ENCODE measurements at regions not wholly inside any gene's neighbourhood (a gene's known extent, or its start where the extent isn't known, plus 50 kb on each side); places are given as distances from the start of the nearest gene placed in this dataset.

- 0 out of 2 replicates have a peak, but pooled peaks cover 5% of the 10 kb centered on the region for H3K9me3 ChIP-seq
- H3K9ac ChIP-seq: no peak overlapping the region
- ChIA-PET POLR2A (no interaction called here), CTCF (no interaction called here)
- H3K4me3 ChIP-seq (ENCODE audit: low read depth in 2 of 2, low read length in 1 of 2): no peak overlapping the region
- 18% methylated on average over 1 of the region's 1 CpG for WGBS (ENCODE audit: low lambda C conversion rate)
- no peaks in the 10 kb centered on the region for H3K79me2 ChIP-seq (ENCODE audit: insufficient read depth)
- H3K4me1 ChIP-seq (ENCODE audit: control insufficient read depth in 1 of 2, insufficient read depth in 2 of 2, low read depth in 1 of 2, low read length in 1 of 2): no peaks in the 10 kb centered on the region
- no peak for TF ChIP-seq ELF1 (IDR thresholded peaks at IDR 0.05)
- TF ChIP-seq GABPA (IDR thresholded peaks at IDR 0.05; ENCODE audit: low read depth): no peak
- no peak for TF ChIP-seq TEAD4 (IDR thresholded peaks at IDR 0.05; ENCODE audit: borderline replicate concordance, insufficient read depth)
- TF ChIP-seq SMC3 (IDR thresholded peaks at IDR 0.05; ENCODE audit: low read depth, low read length): no peak
- no peak for TF ChIP-seq TCF12 (IDR thresholded peaks at IDR 0.05)
- TF ChIP-seq POLR2AphosphoS5 (IDR thresholded peaks at IDR 0.05; ENCODE audit: low read depth, low read length): no peak
- TF ChIP-seq USF1 (IDR thresholded peaks at IDR 0.05; ENCODE audit: borderline replicate concordance, low read depth): no peak
- no peak for TF ChIP-seq FOXJ3 (CRISPR knock-in tag; IDR thresholded peaks at IDR 0.05)
- no peak for TF ChIP-seq TAF1 (IDR thresholded peaks at IDR 0.05; ENCODE audit: borderline replicate concordance, low read depth, low read length)
- no peak for TF ChIP-seq SIN3A (IDR thresholded peaks at IDR 0.05; ENCODE audit: borderline replicate concordance, low read depth, low read length)
- no peak for TF ChIP-seq ZBTB33 (IDR thresholded peaks at IDR 0.05; ENCODE audit: borderline replicate concordance, low read depth)
- TF ChIP-seq YY1 (IDR thresholded peaks at IDR 0.05; ENCODE audit: low read depth): no peak
- no peak for TF ChIP-seq RFX5 (IDR thresholded peaks at IDR 0.05; ENCODE audit: low read length)
- no peak for TF ChIP-seq RCOR1 (IDR thresholded peaks at IDR 0.05; ENCODE audit: low read length)
- no peak overlapping the region for H3K4me2 ChIP-seq
- no peak overlapping the region for H2AFZ ChIP-seq (ENCODE audit: low read depth)
- H3K27me3 ChIP-seq (ENCODE audit: insufficient read depth): no peaks in the 10 kb centered on the region
- DNase-seq: no peak
- no peaks in the 10 kb centered on the region for H3F3A ChIP-seq (replicated peaks; ENCODE audit: insufficient read depth)
- no peaks in the 10 kb centered on the region for H4K20me1 ChIP-seq (ENCODE audit: insufficient read depth)
- H3K36me3 ChIP-seq (replicated peaks in 1 of 2; ENCODE audit: control insufficient read depth in 1 of 2, insufficient read depth in 2 of 2, low read length in 1 of 2): no peaks in the 10 kb centered on the region
- H3K27ac ChIP-seq (ENCODE audit: low read depth in 2 of 2, low read length in 1 of 2): no peak overlapping the region
- H3K9me2 ChIP-seq: no peaks in the 10 kb centered on the region
Observed at GRCh38 chr20:6974838-6975237, 207.4 kb downstream of the BMP2 start.

- CTCF ChIA-PET: no interaction called here
- Histone ChIP-seq H3K9ac (no peak overlapping the region), H2AFZ (ENCODE audit: low read depth) (no peak overlapping the region), H3K4me2 (no peak overlapping the region), H3K36me3 (replicated peaks in 1 of 2; ENCODE audit: control insufficient read depth in 1 of 2, insufficient read depth in 2 of 2, low read length in 1 of 2) (no peaks in the 10 kb centered on the region), H3K79me2 (ENCODE audit: insufficient read depth) (no peaks in the 10 kb centered on the region), H3K4me3 (ENCODE audit: low read depth in 2 of 2, low read length in 1 of 2) (no peak overlapping the region), H3K27me3 (ENCODE audit: insufficient read depth) (no peaks in the 10 kb centered on the region), H3K4me1 (ENCODE audit: control insufficient read depth in 1 of 2, insufficient read depth in 2 of 2, low read depth in 1 of 2, low read length in 1 of 2) (no peaks in the 10 kb centered on the region), H3K9me3 (0 out of 2 replicates have a peak, but pooled peaks cover 5% of the 10 kb centered on the region), H3K27ac (ENCODE audit: low read depth in 2 of 2, low read length in 1 of 2) (no peak overlapping the region), H4K20me1 (ENCODE audit: insufficient read depth) (no peaks in the 10 kb centered on the region), H3K9me2 (no peaks in the 10 kb centered on the region), H3F3A (replicated peaks; ENCODE audit: insufficient read depth) (no peaks in the 10 kb centered on the region)
- TF ChIP-seq MXI1 (IDR thresholded peaks at IDR 0.05; ENCODE audit: low read depth, low read length) (no peak), RXRA (IDR thresholded peaks at IDR 0.05; ENCODE audit: borderline replicate concordance, low read depth) (no peak), FOXJ3 (CRISPR knock-in tag; IDR thresholded peaks at IDR 0.05) (no peak), GATA2 (CRISPR knock-in tag; IDR thresholded peaks at IDR 0.05) (no peak), SMC3 (IDR thresholded peaks at IDR 0.05; ENCODE audit: low read depth, low read length) (no peak), GABPA (IDR thresholded peaks at IDR 0.05; ENCODE audit: low read depth) (no peak), CHD2 (IDR thresholded peaks at IDR 0.05; ENCODE audit: low read length, partially characterized antibody) (no peak), TAF1 (IDR thresholded peaks at IDR 0.05; ENCODE audit: borderline replicate concordance, low read depth, low read length) (no peak), RAD21 (IDR thresholded peaks at IDR 0.05; ENCODE audit: low read length) (no peak), ELF1 (IDR thresholded peaks at IDR 0.05) (no peak), CTCF (IDR thresholded peaks at IDR 0.05) (no peak)
- TF ChIP-seq, protein P1, sequence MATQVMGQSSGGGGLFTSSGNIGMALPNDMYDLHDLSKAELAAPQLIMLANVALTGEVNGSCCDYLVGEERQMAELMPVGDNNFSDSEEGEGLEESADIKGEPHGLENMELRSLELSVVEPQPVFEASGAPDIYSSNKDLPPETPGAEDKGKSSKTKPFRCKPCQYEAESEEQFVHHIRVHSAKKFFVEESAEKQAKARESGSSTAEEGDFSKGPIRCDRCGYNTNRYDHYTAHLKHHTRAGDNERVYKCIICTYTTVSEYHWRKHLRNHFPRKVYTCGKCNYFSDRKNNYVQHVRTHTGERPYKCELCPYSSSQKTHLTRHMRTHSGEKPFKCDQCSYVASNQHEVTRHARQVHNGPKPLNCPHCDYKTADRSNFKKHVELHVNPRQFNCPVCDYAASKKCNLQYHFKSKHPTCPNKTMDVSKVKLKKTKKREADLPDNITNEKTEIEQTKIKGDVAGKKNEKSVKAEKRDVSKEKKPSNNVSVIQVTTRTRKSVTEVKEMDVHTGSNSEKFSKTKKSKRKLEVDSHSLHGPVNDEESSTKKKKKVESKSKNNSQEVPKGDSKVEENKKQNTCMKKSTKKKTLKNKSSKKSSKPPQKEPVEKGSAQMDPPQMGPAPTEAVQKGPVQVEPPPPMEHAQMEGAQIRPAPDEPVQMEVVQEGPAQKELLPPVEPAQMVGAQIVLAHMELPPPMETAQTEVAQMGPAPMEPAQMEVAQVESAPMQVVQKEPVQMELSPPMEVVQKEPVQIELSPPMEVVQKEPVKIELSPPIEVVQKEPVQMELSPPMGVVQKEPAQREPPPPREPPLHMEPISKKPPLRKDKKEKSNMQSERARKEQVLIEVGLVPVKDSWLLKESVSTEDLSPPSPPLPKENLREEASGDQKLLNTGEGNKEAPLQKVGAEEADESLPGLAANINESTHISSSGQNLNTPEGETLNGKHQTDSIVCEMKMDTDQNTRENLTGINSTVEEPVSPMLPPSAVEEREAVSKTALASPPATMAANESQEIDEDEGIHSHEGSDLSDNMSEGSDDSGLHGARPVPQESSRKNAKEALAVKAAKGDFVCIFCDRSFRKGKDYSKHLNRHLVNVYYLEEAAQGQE (IDR thresholded peaks at IDR 0.05; ENCODE audit: low read depth, low read length): no peak
- TF ChIP-seq, protein P2, sequence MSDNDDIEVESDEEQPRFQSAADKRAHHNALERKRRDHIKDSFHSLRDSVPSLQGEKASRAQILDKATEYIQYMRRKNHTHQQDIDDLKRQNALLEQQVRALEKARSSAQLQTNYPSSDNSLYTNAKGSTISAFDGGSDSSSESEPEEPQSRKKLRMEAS (IDR thresholded peaks at IDR 0.05; ENCODE audit: low read depth): no peak
- WGBS (ENCODE audit: low lambda C conversion rate): 5% methylated on average over 1 of the region's 1 CpG
- POLR2A ChIA-PET: no interaction called here
- no peak for DNase-seq
Observed at GRCh38 chr20:6975311-6975710, 207.8 kb downstream of the BMP2 start.
